ENCODE measurements at regions not wholly inside any gene's neighbourhood (a gene's known extent, or its start where the extent isn't known, plus 50 kb on each side); places are given as distances from the start of the nearest gene placed in this dataset.

DNA sequence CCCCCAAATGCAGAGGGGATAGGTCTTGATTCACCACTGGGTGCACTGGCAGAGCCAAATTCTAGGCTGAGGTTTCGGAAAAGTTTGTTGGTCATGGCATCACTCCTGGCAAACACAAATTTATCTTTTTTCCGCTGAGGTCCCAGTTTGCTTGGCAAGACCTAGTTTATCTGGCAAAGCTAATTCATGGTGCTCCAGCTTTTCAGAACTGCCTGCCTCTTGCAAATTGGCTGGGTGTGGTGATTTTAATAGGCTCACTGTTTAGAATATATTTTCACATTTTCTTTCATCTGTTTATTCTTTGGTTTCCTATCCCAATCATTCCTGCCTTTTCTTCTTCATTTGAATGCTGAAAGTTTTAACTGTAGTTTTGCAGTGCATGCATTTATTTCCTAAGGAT lies 50.5 kb upstream of the MAMDC2 start:
- no peak for ATAC-seq

More for the DNA sequence above, 50.5 kb upstream of the MAMDC2 start:
- H3K4me3 Mint-ChIP-seq: no peak overlapping the region
- H3K4me1 Mint-ChIP-seq: peaks cover 2% of the 10 kb centered on the region; the same call in 1 of the 3 replicates
- DNase-seq (ENCODE audit: low spot score): no peak
- Histone ChIP-seq H3K4me3 (no peak overlapping the region), H3K27ac (ENCODE audit: low read depth) (no peak overlapping the region), H3F3A (replicated peaks; ENCODE audit: low read depth) (no peaks in the 10 kb centered on the region), H3K4me2 (no peak overlapping the region), H3K27me3 (ENCODE audit: insufficient read depth) (no peaks in the 10 kb centered on the region), H3K79me2 (replicated peaks; ENCODE audit: insufficient read depth) (no peaks in the 10 kb centered on the region), H4K20me1 (replicated peaks; ENCODE audit: insufficient read depth) (no peaks in the 10 kb centered on the region), H3K36me3 (ENCODE audit: insufficient read depth) (no peaks in the 10 kb centered on the region), H3K9me2 (ENCODE audit: insufficient read depth) (peaks cover 3% of the 10 kb centered on the region; the same call in 1 of the 2 replicates), H2AFZ (no peak overlapping the region), H3K4me1 (ENCODE audit: insufficient read depth) (no peaks in the 10 kb centered on the region)
- H3K27ac Mint-ChIP-seq: no peak overlapping the region
- TF ChIP-seq, protein P1, sequence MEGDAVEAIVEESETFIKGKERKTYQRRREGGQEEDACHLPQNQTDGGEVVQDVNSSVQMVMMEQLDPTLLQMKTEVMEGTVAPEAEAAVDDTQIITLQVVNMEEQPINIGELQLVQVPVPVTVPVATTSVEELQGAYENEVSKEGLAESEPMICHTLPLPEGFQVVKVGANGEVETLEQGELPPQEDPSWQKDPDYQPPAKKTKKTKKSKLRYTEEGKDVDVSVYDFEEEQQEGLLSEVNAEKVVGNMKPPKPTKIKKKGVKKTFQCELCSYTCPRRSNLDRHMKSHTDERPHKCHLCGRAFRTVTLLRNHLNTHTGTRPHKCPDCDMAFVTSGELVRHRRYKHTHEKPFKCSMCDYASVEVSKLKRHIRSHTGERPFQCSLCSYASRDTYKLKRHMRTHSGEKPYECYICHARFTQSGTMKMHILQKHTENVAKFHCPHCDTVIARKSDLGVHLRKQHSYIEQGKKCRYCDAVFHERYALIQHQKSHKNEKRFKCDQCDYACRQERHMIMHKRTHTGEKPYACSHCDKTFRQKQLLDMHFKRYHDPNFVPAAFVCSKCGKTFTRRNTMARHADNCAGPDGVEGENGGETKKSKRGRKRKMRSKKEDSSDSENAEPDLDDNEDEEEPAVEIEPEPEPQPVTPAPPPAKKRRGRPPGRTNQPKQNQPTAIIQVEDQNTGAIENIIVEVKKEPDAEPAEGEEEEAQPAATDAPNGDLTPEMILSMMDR (conservative IDR thresholded peaks at IDR 0.05; ENCODE audit: low read depth in 2 of 2): no peak
- TF ChIP-seq, protein P2, sequence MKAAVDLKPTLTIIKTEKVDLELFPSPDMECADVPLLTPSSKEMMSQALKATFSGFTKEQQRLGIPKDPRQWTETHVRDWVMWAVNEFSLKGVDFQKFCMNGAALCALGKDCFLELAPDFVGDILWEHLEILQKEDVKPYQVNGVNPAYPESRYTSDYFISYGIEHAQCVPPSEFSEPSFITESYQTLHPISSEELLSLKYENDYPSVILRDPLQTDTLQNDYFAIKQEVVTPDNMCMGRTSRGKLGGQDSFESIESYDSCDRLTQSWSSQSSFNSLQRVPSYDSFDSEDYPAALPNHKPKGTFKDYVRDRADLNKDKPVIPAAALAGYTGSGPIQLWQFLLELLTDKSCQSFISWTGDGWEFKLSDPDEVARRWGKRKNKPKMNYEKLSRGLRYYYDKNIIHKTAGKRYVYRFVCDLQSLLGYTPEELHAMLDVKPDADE (IDR thresholded peaks at IDR 0.05): no peak
- TF ChIP-seq, protein P3, sequence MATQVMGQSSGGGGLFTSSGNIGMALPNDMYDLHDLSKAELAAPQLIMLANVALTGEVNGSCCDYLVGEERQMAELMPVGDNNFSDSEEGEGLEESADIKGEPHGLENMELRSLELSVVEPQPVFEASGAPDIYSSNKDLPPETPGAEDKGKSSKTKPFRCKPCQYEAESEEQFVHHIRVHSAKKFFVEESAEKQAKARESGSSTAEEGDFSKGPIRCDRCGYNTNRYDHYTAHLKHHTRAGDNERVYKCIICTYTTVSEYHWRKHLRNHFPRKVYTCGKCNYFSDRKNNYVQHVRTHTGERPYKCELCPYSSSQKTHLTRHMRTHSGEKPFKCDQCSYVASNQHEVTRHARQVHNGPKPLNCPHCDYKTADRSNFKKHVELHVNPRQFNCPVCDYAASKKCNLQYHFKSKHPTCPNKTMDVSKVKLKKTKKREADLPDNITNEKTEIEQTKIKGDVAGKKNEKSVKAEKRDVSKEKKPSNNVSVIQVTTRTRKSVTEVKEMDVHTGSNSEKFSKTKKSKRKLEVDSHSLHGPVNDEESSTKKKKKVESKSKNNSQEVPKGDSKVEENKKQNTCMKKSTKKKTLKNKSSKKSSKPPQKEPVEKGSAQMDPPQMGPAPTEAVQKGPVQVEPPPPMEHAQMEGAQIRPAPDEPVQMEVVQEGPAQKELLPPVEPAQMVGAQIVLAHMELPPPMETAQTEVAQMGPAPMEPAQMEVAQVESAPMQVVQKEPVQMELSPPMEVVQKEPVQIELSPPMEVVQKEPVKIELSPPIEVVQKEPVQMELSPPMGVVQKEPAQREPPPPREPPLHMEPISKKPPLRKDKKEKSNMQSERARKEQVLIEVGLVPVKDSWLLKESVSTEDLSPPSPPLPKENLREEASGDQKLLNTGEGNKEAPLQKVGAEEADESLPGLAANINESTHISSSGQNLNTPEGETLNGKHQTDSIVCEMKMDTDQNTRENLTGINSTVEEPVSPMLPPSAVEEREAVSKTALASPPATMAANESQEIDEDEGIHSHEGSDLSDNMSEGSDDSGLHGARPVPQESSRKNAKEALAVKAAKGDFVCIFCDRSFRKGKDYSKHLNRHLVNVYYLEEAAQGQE (IDR thresholded peaks at IDR 0.05; ENCODE audit: unreplicated experiment): no peak
- TF ChIP-seq ZNF331 (CRISPR knock-in tag; IDR thresholded peaks at IDR 0.05; ENCODE audit: low read depth) (no peak), ZNF114 (CRISPR knock-in tag; IDR thresholded peaks at IDR 0.05) (no peak), EZH2 (IDR thresholded peaks at IDR 0.05; ENCODE audit: low read depth, unreplicated experiment) (no peak), EZH2phosphoT487 (IDR thresholded peaks at IDR 0.05; ENCODE audit: unreplicated experiment) (no peak), STAT1 (IDR thresholded peaks at IDR 0.05; ENCODE audit: unreplicated experiment) (no peak), POLR2AphosphoS5 (IDR thresholded peaks at IDR 0.05; ENCODE audit: low read depth) (no peak), JUNB (IDR thresholded peaks at IDR 0.05; ENCODE audit: unreplicated experiment) (no peak), CREB1 (CRISPR knock-in tag; IDR thresholded peaks at IDR 0.05; ENCODE audit: low read depth) (no peak), NANOG (IDR thresholded peaks at IDR 0.05; ENCODE audit: borderline replicate concordance) (no peak)
- TF ChIP-seq, protein P4, sequence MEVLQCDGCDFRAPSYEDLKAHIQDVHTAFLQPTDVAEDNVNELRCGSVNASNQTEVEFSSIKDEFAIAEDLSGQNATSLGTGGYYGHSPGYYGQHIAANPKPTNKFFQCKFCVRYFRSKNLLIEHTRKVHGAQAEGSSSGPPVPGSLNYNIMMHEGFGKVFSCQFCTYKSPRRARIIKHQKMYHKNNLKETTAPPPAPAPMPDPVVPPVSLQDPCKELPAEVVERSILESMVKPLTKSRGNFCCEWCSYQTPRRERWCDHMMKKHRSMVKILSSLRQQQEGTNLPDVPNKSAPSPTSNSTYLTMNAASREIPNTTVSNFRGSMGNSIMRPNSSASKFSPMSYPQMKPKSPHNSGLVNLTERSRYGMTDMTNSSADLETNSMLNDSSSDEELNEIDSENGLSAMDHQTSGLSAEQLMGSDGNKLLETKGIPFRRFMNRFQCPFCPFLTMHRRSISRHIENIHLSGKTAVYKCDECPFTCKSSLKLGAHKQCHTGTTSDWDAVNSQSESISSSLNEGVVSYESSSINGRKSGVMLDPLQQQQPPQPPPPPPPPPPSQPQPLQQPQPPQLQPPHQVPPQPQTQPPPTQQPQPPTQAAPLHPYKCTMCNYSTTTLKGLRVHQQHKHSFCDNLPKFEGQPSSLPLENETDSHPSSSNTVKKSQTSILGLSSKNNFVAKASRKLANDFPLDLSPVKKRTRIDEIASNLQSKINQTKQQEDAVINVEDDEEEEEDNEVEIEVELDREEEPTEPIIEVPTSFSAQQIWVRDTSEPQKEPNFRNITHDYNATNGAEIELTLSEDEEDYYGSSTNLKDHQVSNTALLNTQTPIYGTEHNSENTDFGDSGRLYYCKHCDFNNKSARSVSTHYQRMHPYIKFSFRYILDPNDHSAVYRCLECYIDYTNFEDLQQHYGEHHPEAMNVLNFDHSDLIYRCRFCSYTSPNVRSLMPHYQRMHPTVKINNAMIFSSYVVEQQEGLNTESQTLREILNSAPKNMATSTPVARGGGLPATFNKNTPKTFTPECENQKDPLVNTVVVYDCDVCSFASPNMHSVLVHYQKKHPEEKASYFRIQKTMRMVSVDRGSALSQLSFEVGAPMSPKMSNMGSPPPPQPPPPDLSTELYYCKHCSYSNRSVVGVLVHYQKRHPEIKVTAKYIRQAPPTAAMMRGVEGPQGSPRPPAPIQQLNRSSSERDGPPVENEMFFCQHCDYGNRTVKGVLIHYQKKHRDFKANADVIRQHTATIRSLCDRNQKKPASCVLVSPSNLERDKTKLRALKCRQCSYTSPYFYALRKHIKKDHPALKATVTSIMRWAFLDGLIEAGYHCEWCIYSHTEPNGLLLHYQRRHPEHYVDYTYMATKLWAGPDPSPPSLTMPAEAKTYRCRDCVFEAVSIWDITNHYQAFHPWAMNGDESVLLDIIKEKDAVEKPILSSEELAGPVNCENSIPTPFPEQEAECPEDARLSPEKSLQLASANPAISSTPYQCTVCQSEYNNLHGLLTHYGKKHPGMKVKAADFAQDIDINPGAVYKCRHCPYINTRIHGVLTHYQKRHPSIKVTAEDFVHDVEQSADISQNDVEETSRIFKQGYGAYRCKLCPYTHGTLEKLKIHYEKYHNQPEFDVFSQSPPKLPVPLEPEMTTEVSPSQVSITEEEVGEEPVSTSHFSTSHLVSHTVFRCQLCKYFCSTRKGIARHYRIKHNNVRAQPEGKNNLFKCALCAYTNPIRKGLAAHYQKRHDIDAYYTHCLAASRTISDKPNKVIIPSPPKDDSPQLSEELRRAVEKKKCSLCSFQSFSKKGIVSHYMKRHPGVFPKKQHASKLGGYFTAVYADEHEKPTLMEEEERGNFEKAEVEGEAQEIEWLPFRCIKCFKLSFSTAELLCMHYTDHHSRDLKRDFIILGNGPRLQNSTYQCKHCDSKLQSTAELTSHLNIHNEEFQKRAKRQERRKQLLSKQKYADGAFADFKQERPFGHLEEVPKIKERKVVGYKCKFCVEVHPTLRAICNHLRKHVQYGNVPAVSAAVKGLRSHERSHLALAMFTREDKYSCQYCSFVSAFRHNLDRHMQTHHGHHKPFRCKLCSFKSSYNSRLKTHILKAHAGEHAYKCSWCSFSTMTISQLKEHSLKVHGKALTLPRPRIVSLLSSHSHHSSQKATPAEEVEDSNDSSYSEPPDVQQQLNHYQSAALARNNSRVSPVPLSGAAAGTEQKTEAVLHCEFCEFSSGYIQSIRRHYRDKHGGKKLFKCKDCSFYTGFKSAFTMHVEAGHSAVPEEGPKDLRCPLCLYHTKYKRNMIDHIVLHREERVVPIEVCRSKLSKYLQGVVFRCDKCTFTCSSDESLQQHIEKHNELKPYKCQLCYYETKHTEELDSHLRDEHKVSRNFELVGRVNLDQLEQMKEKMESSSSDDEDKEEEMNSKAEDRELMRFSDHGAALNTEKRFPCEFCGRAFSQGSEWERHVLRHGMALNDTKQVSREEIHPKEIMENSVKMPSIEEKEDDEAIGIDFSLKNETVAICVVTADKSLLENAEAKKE (CRISPR knock-in tag; IDR thresholded peaks at IDR 0.05): no peak
- no peaks in the 10 kb centered on the region for H3K36me3 Mint-ChIP-seq (ENCODE audit: low read depth)
- no peaks in the 10 kb centered on the region for H3K27me3 Mint-ChIP-seq (ENCODE audit: insufficient read depth, low read depth, poor library complexity)
- no peaks in the 10 kb centered on the region for H3K9me3 Mint-ChIP-seq
